WTC11 (cell line): ENCODE measurements at regions not wholly inside any gene's neighbourhood (a gene's known extent, or its start where the extent isn't known, plus 50 kb on each side); places are given as distances from the start of the nearest gene placed in this dataset.

Source experiments
- ATAC-seq: fragments of 200-7000 bp; cut with Tn5 transposase; 2 replicates; pipeline ENCODE4 v1.10.0; 2021; ENCODE audit warnings: mild to moderate bottlenecking, moderate library complexity
- CTCF ChIA-PET: fragments of 300-600 bp; sonication (Branson Sonifier 250); formaldehyde crosslinking; loops from one replicate; lab custom pipeline; 2021; ENCODE audit warnings: antibody characterized with exemption; lab: Charles Lee
- POLR2A ChIA-PET: fragments of 350-600 bp; sonication (Branson Sonifier 250); formaldehyde crosslinking; loops from one replicate; lab custom pipeline; 2021; ENCODE audit warnings: antibody characterized with exemption; lab: Charles Lee
- DNase-seq: peaks from one replicate; pipeline ENCODE4 v3.0.0; 2021; ENCODE audit warnings: low spot score
- H3K27ac Mint-ChIP-seq: 2 replicates; pipeline ENCODE4 v1.8.0; 2021; ENCODE audit warnings: mixed read lengths
- H3K27me3 Mint-ChIP-seq: 2 replicates; pipeline ENCODE4 v1.8.0; 2021; ENCODE audit warnings: low read depth, mild to moderate bottlenecking, moderate library complexity, mixed read lengths
- H3K36me3 Mint-ChIP-seq: 2 replicates; pipeline ENCODE4 v1.8.0; 2021; ENCODE audit warnings: mixed read lengths
- H3K4me1 Mint-ChIP-seq: 2 replicates; pipeline ENCODE4 v1.8.0; 2022; ENCODE audit warnings: mixed read lengths
- H3K4me3 Mint-ChIP-seq: 2 replicates; pipeline ENCODE4 v1.8.0; 2021; ENCODE audit warnings: mild to moderate bottlenecking, moderate library complexity, mixed read lengths
- H3K9me3 Mint-ChIP-seq: 2 replicates; pipeline ENCODE4 v1.8.0; 2021; ENCODE audit warnings: mixed read lengths
- ATF1 ChIP-seq: sonication (generic); formaldehyde crosslinking; IDR thresholded peaks from 2 replicates; pipeline ENCODE4 v1.8.1; 2023; ENCODE audit warnings: mild to moderate bottlenecking, moderate library complexity, missing genetic modification reagents
- EMX1 ChIP-seq: fragments of 250-450 bp; sonication (Bioruptor Pico); IDR thresholded peaks from 2 replicates; pipeline ENCODE4 v1.8.0; 2021; ENCODE audit warnings: mild to moderate bottlenecking
- FOXK1 ChIP-seq: sonication (generic); formaldehyde crosslinking; IDR thresholded peaks from 2 replicates; pipeline ENCODE4 v1.8.0; 2022; ENCODE audit warnings: mild to moderate bottlenecking, moderate library complexity, missing genetic modification reagents
- IRF1 ChIP-seq: sonication (generic); formaldehyde crosslinking; IDR thresholded peaks from 2 replicates; pipeline ENCODE4 v1.8.0; 2023; ENCODE audit warnings: missing genetic modification reagents
- KAT7 ChIP-seq: sonication (generic); formaldehyde crosslinking; IDR thresholded peaks from 2 replicates; pipeline ENCODE4 v1.8.1; 2023; ENCODE audit warnings: missing genetic modification reagents, mild to moderate bottlenecking, borderline replicate concordance
- MXD4 ChIP-seq: fragments of 250-450 bp; sonication (Bioruptor Pico); IDR thresholded peaks from 2 replicates; pipeline ENCODE4 v1.8.0; 2021; ENCODE audit warnings: mild to moderate bottlenecking, moderate library complexity, borderline replicate concordance
- NR1H2 ChIP-seq: sonication (generic); formaldehyde crosslinking; IDR thresholded peaks from 2 replicates; pipeline ENCODE4 v1.9.0; 2021; ENCODE audit warnings: mild to moderate bottlenecking, moderate library complexity, missing genetic modification reagents
- PRDM15 ChIP-seq: sonication (generic); formaldehyde crosslinking; IDR thresholded peaks from 2 replicates; pipeline ENCODE4 v1.8.0; 2022; ENCODE audit warnings: missing genetic modification reagents
- SMAD4 ChIP-seq: sonication (generic); formaldehyde crosslinking; IDR thresholded peaks from 2 replicates; pipeline ENCODE4 v1.8.0; 2022; ENCODE audit warnings: mild to moderate bottlenecking, missing genetic modification reagents
- TCF7 ChIP-seq: sonication (generic); formaldehyde crosslinking; IDR thresholded peaks from 2 replicates; pipeline ENCODE4 v1.8.0; 2022; ENCODE audit warnings: mild to moderate bottlenecking, low read depth, missing genetic modification reagents, moderate library complexity
- TEAD1 ChIP-seq: sonication (generic); formaldehyde crosslinking; IDR thresholded peaks from 2 replicates; pipeline ENCODE4 v1.8.0; 2022; ENCODE audit warnings: mild to moderate bottlenecking, missing genetic modification reagents
- USF1 ChIP-seq: sonication (generic); formaldehyde crosslinking; IDR thresholded peaks from 2 replicates; pipeline ENCODE4 v1.8.0; 2022; ENCODE audit warnings: mild to moderate bottlenecking, missing genetic modification reagents
- ZNF121 ChIP-seq: sonication (generic); formaldehyde crosslinking; IDR thresholded peaks from 2 replicates; pipeline ENCODE4 v1.8.0; 2023; ENCODE audit warnings: missing genetic modification reagents
- ZNF138 ChIP-seq: sonication (generic); formaldehyde crosslinking; conservative IDR thresholded peaks from 2 replicates; pipeline ENCODE4 v1.8.1; 2022; ENCODE audit warnings: mild to moderate bottlenecking, moderate library complexity, missing genetic modification reagents
- ZNF263 ChIP-seq: sonication (generic); formaldehyde crosslinking; IDR thresholded peaks from 2 replicates; pipeline ENCODE4 v1.8.1; 2022; ENCODE audit warnings: low read depth, mild to moderate bottlenecking, moderate library complexity, missing genetic modification reagents
- TF ChIP-seq, protein P1 (sequence below): sonication (generic); formaldehyde crosslinking; IDR thresholded peaks from 2 replicates; pipeline ENCODE4 v1.8.1; 2023; ENCODE audit warnings: mild to moderate bottlenecking, missing genetic modification reagents, borderline replicate concordance
- TF ChIP-seq, protein P2 (sequence below): sonication (generic); formaldehyde crosslinking; IDR thresholded peaks from 2 replicates; pipeline ENCODE4 v1.8.1; 2022; ENCODE audit warnings: low read depth, missing genetic modification reagents, borderline replicate concordance
- TF ChIP-seq, protein P3 (sequence below): sonication (generic); formaldehyde crosslinking; IDR thresholded peaks from 2 replicates; pipeline ENCODE4 v1.8.1; 2023; ENCODE audit warnings: mild to moderate bottlenecking, missing genetic modification reagents, moderate library complexity

DNA sequence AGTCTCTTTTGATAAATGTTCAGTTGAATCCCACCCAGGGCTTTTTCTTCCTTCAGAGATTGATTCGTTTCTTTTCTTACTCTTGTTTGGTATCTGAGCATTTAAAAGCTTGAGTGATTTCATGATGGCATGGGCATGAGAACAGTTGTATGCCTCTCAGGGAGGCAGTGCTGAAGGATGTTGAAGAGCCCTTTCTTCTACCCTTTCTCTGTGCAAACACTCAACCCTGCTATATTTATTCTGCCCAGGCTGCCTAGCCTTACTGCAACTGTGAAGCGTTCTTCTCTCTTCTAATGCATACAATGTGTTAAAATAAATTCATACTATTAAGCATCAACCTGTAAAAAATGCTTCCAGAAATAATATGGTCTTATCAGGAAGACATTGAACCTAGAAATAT is 367.6 kb upstream of the LCORL start:
- CTCF ChIA-PET: no interaction called here
- H3K9me3 Mint-ChIP-seq: peaks cover 17% of the 10 kb centered on the region
- TF ChIP-seq ATF1 (CRISPR knock-in tag) (no peak), ZNF121 (CRISPR knock-in tag) (no peak), ZNF138 (CRISPR knock-in tag) (no peak), PRDM15 (CRISPR knock-in tag) (no peak), MXD4 (CRISPR knock-in tag) (no peak), FOXK1 (no peak), KAT7 (CRISPR knock-in tag) (no peak), SMAD4 (CRISPR knock-in tag) (no peak), TEAD1 (CRISPR knock-in tag) (no peak), NR1H2 (CRISPR knock-in tag) (no peak), TCF7 (CRISPR knock-in tag) (no peak), IRF1 (CRISPR knock-in tag) (no peak)
- TF ChIP-seq, protein P1, sequence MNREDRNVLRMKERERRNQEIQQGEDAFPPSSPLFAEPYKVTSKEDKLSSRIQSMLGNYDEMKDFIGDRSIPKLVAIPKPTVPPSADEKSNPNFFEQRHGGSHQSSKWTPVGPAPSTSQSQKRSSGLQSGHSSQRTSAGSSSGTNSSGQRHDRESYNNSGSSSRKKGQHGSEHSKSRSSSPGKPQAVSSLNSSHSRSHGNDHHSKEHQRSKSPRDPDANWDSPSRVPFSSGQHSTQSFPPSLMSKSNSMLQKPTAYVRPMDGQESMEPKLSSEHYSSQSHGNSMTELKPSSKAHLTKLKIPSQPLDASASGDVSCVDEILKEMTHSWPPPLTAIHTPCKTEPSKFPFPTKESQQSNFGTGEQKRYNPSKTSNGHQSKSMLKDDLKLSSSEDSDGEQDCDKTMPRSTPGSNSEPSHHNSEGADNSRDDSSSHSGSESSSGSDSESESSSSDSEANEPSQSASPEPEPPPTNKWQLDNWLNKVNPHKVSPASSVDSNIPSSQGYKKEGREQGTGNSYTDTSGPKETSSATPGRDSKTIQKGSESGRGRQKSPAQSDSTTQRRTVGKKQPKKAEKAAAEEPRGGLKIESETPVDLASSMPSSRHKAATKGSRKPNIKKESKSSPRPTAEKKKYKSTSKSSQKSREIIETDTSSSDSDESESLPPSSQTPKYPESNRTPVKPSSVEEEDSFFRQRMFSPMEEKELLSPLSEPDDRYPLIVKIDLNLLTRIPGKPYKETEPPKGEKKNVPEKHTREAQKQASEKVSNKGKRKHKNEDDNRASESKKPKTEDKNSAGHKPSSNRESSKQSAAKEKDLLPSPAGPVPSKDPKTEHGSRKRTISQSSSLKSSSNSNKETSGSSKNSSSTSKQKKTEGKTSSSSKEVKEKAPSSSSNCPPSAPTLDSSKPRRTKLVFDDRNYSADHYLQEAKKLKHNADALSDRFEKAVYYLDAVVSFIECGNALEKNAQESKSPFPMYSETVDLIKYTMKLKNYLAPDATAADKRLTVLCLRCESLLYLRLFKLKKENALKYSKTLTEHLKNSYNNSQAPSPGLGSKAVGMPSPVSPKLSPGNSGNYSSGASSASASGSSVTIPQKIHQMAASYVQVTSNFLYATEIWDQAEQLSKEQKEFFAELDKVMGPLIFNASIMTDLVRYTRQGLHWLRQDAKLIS (CRISPR knock-in tag): no peak
- TF ChIP-seq, all 79 proteins: peak for 0
- Mint-ChIP-seq H3K27ac (no peak overlapping the region), H3K27me3 (peaks cover 5% of the 10 kb centered on the region; the same call in 1 of the 2 replicates), H3K4me3 (no peak overlapping the region), H3K36me3 (peaks cover 5% of the 10 kb centered on the region), H3K4me1 (0 out of 2 replicates have a peak, but pooled peaks cover 9% of the 10 kb centered on the region)
- DNase-seq (no peak), ATAC-seq (no peak)
- POLR2A ChIA-PET: no interaction called here

DNA sequence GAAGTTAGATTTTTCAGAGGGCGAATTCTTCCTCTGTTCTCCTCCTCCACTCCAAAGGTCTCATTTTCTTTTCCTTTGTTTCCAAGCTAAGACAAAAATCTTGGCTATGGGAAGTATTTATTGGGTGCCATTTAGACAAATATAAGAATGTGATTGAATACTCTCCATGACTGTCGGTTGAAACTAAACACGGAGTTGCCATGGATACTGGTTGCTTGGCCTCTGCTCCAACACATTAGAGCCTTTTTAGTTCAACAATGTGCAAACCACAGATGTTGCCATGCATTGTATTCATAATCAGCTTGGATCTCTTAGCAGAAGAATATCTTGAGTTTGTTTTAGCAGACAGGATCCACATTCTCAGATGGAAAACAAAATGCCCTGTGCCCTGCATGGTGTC is 366.5 kb upstream of the LCORL start:
- POLR2A ChIA-PET: no interaction called here
- peaks cover 11% of the 10 kb centered on the region for H3K36me3 Mint-ChIP-seq

More for the DNA sequence above, 366.5 kb upstream of the LCORL start:
- Mint-ChIP-seq H3K27me3 (peaks cover 13% of the 10 kb centered on the region), H3K9me3 (peaks cover 21% of the 10 kb centered on the region), H3K4me3 (no peak overlapping the region), H3K27ac (no peak overlapping the region), H3K4me1 (0 out of 2 replicates have a peak, but pooled peaks cover 9% of the 10 kb centered on the region)
- no peak for DNase-seq
- CTCF ChIA-PET: no interaction called here
- no peak for ATAC-seq
- TF ChIP-seq, protein P2, sequence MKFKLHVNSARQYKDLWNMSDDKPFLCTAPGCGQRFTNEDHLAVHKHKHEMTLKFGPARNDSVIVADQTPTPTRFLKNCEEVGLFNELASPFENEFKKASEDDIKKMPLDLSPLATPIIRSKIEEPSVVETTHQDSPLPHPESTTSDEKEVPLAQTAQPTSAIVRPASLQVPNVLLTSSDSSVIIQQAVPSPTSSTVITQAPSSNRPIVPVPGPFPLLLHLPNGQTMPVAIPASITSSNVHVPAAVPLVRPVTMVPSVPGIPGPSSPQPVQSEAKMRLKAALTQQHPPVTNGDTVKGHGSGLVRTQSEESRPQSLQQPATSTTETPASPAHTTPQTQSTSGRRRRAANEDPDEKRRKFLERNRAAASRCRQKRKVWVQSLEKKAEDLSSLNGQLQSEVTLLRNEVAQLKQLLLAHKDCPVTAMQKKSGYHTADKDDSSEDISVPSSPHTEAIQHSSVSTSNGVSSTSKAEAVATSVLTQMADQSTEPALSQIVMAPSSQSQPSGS (CRISPR knock-in tag): no peak
- no peak for TF ChIP-seq ZNF263 (CRISPR knock-in tag)
- TF ChIP-seq USF1 (CRISPR knock-in tag): no peak
- no peak for TF ChIP-seq KAT7 (CRISPR knock-in tag)
- TF ChIP-seq, protein P3, sequence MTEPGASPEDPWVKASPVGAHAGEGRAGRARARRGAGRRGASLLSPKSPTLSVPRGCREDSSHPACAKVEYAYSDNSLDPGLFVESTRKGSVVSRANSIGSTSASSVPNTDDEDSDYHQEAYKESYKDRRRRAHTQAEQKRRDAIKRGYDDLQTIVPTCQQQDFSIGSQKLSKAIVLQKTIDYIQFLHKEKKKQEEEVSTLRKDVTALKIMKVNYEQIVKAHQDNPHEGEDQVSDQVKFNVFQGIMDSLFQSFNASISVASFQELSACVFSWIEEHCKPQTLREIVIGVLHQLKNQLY (CRISPR knock-in tag): no peak
- no peak for TF ChIP-seq EMX1 (CRISPR knock-in tag)
